ENCODE measurements at regions not wholly inside any gene's neighbourhood (a gene's known extent, or its start where the extent isn't known, plus 50 kb on each side); places are given as distances from the start of the nearest gene placed in this dataset.
"Not testable (repeated sequence)": the region's sequence is repeated elsewhere in the genome, so short reads cannot be mapped to it uniquely, and the experiment has no call there.

- no peak for DNase-seq
These were observed 133.7 kb downstream of the AEBP2 start for GRCh38 chr12:19572920-19573558.

DNA sequence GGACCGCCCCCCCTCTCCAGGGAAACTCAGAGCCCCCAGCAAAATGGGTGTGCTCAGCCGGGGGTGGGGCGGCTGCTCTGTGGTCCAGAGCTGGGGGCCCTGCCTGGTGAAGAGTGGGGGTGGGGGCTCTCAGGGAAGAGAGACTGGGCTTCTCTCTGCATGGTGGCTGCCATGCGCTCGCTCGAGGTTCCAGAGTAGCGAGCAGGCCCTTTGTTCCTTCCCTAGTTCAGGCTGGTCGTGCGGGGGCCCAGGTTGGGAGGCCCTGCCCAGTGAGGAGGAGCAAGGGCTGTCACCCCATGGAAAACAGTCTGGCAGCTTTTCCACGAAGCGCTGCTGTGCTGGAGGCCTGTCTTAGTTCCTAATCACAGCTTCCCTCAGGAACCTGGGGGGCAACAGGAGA, 134.6 kb downstream of the AEBP2 start:
- no peak for DNase-seq

DNA sequence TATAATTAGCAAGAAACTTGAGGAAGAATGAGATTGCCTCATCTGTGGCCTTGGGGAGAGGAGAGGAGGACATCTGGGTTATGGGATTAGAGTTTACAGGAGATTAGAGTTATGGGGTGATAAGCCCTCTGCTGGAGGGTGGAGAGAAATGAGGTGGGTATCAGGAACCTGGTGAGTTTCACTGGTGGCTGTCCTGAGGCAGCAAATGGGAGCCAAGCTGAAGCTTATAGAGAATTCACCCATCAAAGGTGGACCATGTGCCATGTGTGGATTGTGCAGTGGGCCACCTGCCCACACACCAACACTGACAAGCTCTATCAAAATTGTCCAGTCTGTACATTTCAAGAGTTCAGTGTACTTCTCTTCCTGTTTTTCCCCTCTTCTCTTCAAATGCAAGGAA, 135.3 kb downstream of the AEBP2 start:
- no peak for DNase-seq

DNA sequence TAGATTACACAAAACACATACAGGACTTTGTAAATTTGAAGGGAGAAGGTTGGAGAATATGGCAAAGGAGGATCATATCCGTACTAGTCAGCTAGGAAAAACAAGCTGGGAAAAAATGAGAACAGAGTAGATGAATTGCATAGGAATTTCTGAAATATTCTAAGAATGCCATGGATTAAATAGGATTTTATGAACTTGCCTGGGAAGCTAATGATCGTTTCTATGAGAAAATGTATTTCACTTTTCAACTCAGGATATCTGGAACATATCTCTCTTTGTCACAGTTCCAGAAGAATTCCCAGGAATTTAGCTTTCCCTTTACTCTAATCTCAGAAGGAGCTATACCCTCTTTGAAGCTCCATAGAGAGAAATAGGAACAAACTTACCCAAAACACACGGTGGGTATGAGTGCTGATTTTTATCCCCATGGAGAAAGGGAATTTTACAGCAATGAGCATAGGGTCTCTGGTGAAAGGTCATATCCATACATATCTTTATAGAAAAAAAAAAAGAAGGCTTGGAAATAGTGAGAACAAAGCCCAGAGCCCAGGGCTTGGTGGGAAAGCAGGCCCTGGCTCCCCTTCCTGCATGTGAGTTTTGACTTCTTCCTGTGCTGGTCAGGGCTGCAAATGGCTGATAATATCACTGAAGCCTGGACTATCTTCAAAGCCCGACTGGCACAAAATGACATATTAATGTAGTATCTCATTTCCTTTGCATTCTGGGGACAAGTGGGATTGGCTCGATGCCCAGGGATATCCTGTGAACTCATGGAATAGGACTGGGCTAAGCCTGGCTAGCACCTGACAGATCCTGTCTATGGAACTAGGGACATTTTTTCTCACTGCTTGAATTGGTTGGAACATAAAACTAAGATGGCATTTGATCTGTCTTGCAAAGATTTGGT, 136.3 kb downstream of the AEBP2 start:
- DNase-seq = no peak

DNA sequence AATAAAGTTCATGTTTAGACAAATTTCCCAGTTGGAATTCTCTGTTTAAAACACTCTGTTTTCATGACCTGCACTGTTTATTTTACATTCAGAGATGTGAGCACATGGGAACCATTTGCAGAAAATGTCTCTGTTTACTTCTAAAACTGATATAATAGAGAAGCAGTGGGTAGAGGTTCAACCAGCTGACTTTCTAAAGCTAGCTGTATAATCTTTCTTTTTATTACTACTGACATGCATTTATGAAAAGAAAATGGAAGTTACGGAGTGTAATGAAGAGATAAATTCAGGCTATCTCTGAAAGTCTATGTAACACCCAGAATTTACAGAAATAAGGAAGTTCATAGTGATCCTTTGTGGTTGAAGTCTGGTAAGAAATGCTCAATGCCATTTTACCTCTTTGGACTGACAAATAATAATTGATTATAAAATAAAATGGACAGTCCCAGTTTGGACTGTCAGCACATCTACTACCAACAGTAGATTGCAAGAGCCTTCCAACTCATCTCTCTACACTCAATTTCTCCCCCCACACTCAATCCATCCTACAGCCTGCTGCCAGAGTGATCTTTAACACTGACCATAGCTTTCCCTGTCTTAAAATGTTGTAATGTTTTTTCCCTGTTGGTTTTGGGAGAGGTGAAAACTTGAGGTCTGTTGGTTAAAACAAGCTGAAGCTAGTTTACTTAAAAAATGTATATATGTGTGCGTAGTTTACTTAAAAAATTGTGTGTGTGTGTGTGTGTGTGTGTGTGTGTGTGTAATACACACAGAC, 137.4 kb downstream of the AEBP2 start:
- DNase-seq = no peak

DNA sequence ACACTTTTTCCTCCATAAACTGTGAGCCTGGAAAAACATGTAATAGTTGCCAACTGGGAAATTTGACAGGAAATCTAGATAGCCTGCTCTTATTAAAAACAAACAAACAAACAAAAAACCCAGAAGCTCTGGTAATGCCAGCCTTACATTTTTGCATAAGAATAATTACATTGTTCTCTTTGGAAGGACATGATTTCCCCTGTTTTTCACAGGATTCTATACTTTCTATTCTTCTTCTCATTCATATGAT, 137.9 kb downstream of the AEBP2 start:
- no peak for DNase-seq

- DNase-seq = no peak
These were observed 145.4 kb downstream of the AEBP2 start for GRCh38 chr12:19584732-19585131.

DNA sequence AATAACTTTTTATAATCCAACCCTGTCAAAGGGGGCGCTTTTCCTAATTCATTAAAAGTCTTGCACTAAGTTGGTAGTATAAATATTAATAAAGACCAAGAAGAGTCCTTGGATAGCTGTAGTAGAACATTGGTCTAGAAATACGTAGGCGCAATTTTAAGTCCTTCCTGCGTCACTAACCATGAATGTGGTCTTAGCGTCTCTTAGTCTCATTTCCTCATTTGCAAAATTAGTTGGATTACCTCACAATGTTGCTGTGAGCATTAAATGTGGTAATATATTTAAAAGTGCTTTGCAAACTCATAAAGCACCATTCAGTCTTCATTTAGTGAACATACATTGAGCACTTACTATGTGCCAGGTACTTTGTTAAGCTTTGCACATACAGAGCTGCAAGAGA, 149.7 kb downstream of the AEBP2 start:
- no peak for DNase-seq

DNA sequence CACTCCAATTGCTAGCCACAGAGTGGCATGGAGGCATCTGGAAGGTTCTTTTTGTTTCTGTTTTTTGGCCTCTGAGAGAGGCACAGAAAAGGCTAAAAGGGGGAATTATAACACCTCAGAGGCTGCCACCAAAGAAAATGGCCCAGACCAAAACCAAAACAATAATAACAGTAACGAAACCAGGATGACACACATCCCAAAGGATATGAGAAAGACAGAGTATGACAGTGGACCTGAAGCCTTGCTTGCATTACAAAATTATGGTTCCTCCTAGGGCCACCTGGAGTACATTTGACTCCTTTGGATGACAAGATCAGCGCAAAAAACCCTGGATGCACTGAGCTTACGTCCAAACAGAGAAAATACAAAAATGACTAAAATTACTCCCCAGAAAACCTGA, 152.7 kb downstream of the AEBP2 start:
- DNase-seq = no peak

DNA sequence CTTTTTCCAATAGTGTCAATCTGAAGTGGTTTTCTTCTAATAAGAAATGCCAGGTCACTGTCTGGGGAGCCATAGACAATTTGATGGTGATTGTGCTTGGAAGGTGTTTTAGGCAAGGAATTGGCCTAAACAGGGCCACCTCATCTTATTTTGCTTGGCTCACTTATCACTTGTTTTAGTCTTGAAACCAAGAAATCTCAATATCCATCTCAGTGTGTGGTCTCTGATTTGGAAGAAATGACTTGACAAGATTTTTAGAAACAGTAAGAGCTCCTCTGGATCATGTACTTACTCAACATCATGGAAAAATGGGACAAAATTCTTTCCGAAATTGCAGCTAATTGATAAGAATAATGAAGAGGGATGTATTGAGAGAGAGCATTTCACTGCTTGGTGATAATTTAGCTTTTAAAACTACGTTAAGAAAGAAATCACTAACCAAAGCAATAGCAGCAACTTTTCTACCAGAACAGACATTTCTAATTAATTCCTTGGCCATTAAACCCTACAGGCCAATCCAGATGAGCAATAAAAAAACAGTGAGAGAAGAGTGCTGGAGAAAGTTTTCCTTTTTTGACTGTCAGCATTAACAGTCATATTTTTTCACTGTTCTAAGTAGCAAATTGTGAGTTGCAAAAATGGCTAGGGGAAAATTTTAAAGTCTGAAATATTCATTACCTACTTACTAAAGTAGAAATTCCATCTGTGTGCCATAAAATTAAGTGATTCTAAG, 157.3 kb downstream of the AEBP2 start:
- no peak for DNase-seq

- DNase-seq = no peak
These were observed 158.1 kb downstream of the AEBP2 start for GRCh38 chr12:19597167-19598026.

DNA sequence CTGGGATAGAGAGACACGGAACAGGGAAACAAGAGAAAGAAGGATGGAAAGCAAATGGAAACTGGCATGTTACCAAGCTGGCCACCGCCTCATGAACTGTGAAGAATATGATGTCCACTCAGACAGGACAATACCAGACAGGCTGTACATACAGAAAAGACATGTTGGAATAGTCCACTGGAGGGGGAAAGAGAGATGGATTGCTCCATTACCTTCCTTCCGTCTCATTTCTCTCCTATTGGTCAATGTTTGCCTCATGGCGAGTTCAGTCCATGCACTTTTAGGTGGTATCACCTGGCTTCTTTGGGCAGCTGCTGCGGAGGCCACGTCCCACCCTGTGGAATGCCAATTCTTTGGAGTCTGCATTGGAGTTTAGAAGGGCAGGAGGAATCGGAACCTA, 166.4 kb downstream of the AEBP2 start:
- no peak for DNase-seq

DNA sequence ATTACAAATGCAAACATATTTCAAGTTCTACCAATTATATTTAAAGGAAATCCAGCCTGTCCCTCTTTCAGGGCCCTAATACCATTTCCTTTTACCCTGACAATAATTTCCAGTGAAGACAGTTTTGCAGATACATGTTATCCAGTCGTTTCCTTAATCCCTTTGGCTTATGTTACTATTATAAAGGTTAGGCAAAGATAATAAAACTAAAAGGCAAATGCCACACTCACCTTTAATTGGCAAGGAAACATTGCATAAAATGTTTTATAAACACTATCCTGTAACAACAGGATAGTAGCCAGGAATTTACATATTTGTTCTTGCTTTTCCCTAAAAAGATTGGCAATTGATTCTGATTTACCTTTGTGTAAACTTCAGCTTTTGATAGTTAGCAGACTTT, 168.7 kb downstream of the AEBP2 start:
- DNase-seq = no peak

DNA sequence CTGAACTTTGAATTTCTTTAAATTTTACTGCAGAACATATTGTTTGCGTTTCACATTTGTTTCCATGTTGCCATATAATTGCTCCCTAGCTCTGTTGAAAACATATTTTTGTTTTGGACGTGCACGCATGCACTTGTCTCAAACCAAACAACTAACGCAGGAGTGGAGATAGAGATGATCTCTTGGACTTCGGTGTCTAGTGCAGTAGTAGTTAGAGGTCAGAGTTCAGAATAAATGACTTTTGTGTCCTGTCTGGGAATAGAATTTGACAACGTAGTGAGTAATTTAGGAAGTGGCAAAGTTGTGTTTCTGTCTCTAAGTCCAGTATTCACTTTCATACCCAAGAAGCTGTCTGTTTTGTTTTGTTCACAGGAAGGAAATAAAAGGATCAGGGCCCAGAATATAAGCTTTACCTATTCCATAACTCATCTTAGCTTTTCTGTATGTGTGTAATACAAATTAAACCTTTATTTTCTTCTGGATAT, 173.8 kb downstream of the AEBP2 start:
- DNase-seq = no peak

GRCh38 chr12:19614601-19615383, 175.5 kb downstream of the AEBP2 start:
- DNase-seq = no peak

- DNase-seq = no peak
These were observed 176.1 kb downstream of the AEBP2 start for GRCh38 chr12:19615384-19615725.

DNA sequence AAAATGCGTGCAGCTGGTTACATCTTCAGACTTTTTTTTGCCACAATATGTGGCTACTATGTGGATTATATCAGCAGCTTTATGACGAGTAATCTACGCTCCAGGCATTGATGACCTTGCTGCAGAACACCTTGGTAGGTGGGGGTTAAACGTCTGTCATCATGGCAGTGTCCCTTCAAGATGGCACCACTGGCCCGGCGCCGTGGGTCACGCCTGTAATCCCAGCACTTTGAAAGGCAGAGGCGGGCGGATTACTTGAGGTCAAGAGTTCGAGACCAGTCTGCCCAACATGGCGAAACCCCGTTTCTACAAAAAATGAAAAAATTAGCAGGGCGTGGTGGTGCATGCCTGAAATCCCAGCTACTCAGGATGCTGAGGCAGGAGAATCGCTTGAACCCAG, 177.5 kb downstream of the AEBP2 start:
- DNase-seq = no peak

- no peak for DNase-seq
These were observed 180.9 kb downstream of the AEBP2 start for GRCh38 chr12:19620222-19620621.

GRCh38 chr12:19623751-19624399, 184.6 kb downstream of the AEBP2 start:
- DNase-seq = no peak

DNA sequence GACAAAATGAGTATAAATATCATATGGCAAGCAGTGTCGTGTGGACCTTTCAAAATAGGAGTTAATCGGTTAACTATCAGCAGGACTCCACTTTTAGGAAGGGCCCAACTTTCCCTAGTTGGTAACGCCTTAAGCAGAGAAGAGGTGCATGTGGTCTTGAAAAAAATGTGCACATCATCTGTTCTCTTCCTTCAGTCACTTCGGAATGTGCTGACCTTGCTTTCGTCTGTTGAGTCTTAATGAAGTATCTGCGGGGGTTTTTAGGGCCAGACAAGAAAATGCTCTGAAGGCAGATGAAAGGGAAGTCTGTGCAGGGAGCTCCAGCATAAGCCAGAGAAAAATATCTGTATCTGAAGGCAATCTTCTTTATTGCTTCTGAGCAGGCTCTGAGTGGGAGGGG, 185.2 kb downstream of the AEBP2 start:
- DNase-seq = no peak

DNA sequence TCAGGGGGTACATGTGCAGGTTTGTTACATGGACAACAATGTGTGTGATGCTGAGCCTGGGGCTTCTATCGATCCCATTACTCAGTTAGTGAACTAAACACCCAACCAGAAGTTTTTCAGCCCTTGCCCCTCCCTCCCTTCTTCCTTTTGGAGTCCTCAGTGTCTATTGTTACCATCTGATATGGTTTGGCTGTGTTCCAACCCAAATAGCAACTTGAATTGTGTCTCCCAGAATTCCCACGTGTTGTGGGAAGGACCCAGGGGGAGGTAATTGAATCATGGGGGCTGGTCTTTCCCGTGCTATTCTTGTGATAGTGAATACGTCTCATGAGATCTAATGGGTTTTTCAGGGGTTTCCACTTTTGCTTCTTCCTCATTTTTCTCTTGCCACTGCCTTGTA, 186.3 kb downstream of the AEBP2 start:
- not testable (repeated sequence) for DNase-seq

Measured in cerebellar nuclear complex (tissue), 1 donor.